NCI-H446 (cell line): ENCODE measurements at regions not wholly inside any gene's neighbourhood (a gene's known extent, or its start where the extent isn't known, plus 50 kb on each side); places are given as distances from the start of the nearest gene placed in this dataset.
"Not testable (repeated sequence)": the region's sequence is repeated elsewhere in the genome, so short reads cannot be mapped to it uniquely, and the experiment has no call there.

ENCODE experiments used
- DNase-seq, 2 experiments: peaks; one replicate each; lab custom pipeline; 2025; lab: John Stamatoyannopoulos, UW

GRCh38 chr14:28243600-28243999 lies 523.0 kb upstream of the FOXG1 start:
- DNase-seq, result no peak

DNA sequence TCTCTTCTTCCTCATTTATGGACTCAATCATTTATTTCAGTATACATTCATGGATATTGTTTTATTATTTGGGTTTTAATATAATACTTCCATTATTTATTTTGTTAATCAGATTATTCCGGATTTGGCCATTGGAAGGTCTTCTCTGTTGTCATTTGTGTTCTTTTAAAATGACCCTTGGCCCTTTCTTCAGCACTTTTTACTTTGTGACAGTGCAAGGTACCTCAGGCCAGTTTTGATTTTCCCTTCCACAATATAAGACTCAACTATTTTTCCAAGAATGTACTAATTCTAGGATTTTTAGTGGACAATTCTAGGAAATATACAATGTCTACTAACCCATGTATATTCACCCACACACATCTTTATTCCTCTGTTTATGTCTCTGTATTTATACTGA lies 521.4 kb upstream of the FOXG1 start:
- DNase-seq, result no peak

- DNase-seq, result peak in 1 of 2 experiments; percentile 63
These were observed 519.1 kb upstream of the FOXG1 start for GRCh38 chr14:28247491-28247890.

DNA sequence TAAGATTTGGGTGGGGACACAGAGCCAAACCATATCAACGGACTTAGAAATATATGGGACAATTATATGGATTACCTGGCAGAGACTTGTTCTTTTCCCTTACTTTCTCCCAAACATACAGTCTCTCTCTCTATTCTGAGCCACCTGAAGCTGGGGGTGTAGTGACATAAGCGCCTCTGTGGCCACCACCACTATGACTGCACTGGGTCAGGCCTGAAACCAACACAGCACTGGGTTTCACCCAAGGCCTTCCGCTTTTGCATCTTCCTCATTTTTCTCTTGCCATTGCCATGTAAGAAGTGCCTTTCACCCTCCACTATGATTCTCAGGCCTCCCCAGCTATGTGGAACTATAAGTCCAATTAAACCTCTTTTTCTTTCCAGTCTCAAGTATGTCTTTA lies 514.5 kb upstream of the FOXG1 start:
- DNase-seq, result not testable (repeated sequence)

DNA sequence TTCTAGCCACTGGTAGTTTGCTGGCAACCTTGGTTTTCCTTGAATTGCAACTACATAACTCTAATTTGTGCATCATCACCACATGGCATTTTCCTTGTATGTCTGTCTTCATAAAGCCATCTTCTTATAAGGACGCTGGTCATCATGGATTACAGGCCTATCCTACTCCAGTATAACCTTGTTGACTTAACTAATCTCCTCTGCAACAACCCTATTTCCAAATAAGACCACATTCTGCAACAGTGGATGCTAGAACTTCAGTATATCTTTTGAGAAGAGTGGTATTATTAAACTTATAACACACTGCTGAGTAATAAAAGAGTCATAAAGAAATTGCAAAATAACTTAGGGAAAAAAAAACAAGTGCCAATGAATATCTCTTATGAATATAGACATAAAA lies 511.8 kb upstream of the FOXG1 start:
- DNase-seq, result no peak

GRCh38 chr14:28264306-28264705 lies 502.3 kb upstream of the FOXG1 start:
- DNase-seq, result no peak

GRCh38 chr14:28272270-28272669 lies 494.3 kb upstream of the FOXG1 start:
- no peak for DNase-seq

GRCh38 chr14:28280530-28280929 lies 486.1 kb upstream of the FOXG1 start:
- no peak for DNase-seq

DNA sequence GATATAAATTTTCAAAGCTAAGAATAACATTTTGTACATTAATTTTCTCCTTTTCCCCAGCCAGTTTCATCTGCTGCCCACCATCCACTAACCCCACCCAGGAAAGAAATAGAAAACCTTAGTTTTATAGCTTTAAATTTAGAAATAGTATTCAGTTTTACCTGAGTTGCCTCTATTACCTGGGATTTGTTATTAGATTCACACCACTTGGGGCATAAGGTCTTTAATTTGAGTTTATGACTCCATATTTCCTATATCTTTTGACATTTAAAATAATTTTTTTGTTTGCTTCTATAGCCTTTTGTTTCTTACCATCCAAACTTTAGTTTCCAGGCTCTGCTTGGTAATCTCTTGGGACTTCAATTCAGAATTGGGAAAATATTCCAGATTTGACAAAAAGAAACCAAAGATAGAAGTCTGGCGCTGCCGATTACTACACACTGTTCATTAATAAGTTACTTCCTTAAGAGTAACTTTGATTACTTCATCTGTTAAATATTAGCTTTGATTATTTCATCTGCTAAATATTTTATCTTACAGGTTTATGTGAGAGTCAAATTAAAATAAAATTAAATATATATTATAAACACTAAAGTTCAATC lies 485.5 kb upstream of the FOXG1 start:
- DNase-seq, result no peak

DNA sequence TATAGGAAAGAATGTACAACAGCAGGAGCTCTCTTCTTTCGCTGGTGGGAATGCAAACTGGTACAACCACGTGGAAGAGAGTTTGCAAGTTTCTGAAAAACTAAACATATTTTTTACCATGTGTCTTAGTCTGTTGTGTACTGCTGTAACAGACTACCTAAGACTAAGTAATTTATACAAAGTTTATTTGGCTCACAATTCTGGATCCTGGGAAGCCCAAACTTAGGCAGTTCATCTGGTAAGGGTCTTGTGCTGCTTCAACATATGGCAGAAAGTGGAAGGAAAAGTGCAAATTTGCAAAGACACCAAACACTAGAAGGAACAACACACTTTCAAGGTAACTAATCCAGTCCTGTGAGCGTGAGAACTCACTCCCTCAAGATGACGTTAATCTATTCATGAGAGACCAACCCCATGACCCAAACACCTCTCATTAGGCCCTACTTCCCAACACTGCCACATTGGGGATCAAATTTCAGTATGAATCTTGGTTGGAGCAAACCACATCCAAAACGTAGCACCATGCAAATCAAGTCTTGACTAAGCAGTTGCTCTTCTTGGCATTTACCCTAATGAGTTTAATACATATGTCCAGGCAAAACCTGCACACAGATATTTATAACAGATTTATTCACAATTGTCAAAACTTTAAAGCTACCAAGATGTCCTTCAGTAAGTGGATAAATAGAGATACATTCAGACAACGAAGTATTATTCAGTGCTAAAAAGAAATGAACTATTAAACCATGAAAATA lies 481.9 kb upstream of the FOXG1 start:
- no peak for DNase-seq

DNA sequence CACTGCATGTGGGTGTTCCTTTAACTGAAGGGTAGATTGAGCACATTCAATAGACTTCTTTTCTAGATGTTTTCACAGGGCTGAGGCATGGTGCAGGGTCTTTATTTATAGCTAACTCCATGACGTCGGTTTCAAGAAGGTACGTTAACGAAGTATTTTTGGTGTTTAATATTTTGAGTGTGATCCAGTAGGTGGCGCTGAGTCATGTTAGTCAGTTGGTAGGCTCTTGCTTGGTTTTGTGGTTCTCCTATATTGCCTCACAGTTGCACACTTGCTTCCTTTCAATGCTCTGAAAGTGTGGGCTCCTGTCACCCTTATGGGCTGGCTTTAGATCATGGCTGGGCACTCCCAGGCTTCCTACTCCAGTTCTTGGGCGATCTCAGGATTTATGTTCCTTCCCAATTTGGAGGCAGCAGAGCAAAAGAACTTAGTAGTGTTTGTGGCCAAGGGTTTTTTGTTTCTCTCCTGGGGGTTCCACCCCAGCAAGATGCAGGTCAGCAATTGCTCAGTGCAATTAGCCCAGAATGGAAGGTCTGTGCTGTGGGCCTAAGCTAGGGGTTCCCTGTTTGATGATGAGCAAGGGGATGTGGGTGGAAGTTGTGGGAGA lies 471.6 kb upstream of the FOXG1 start:
- DNase-seq, result peak in 1 of 2 experiments; percentile 23

GRCh38 chr14:28297559-28297958 lies 469.0 kb upstream of the FOXG1 start:
- peak in 1 of 2 experiments; percentile 21 for DNase-seq

DNA sequence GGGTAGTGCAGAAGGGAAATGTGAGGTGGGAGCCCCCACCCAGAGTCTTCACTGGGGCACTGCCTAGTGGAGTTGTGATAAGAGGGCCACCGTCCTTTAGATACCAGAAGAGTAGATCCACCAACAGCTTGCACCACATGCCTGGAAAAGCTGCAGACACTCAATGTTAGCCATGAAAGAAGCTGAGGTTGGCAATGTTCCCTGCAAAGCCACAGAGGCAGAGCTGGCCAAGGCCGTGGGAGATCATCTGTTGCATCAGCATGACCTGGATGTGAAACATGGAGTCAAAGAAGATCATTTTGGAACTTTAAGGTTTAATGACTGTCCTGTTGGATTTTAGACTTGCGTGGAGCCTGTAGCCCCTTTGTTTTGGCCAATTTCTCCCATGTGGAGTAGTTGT lies 468.4 kb upstream of the FOXG1 start:
- peak in 1 of 2 experiments; percentile 59 for DNase-seq

GRCh38 chr14:28299227-28299626 lies 467.4 kb upstream of the FOXG1 start:
- no peak for DNase-seq

DNA sequence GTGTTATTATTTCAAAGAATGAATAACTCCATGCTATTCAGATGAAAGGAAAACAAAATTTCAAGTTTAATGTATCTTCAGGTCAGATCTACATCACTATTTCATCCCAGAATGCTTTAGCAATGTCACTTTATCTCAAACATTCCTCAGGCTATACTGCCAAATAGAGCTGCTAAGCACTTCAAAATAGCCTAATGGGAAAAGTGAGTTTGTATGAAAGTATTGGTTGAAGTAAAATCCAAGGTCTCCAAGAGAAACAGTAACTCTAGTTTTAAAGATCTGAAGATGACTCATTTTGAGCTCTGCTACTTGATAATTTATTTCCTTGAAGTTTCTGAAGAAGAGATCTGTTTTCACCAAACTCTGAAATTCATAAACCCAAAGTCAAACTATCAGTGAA lies 466.2 kb upstream of the FOXG1 start:
- DNase-seq, result no peak

DNA sequence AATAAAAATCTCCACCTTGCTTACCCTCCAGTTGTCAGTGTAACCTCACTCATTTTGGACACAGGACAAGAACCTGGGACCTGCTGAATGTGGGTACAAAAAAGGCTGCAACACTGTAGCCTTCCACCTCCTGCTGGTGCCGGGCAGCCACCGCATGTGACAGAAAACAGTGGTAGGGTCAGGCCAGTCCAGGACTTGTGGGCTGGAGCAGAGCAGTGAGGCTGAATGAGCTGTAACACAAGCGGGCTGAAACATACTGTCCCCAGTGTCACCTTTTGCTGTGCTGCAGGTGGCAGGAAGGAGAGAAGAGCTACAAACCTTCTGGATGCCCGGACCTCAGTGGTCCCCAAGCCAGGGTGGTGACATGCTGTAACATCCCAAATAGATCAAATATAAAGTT lies 465.4 kb upstream of the FOXG1 start:
- no peak for DNase-seq

DNA sequence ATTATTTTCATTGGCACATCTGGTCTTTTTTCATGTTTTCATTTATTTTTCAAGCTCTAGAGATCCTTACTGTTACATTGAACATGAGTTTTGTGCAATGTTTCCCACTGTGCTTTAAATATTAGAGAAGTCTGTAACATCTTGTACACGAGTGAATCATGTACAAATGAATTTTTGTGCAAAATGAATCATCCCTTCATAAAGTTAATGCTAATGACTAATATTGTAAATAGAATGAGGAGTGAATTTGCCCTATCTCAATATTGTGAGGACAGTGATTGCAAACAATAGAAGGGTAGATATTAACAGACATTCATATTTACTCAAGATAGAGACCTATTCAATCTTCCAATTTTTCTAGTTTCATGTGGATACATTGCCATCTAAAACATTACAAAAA lies 463.3 kb upstream of the FOXG1 start:
- no peak for DNase-seq

GRCh38 chr14:28305938-28306337 lies 460.6 kb upstream of the FOXG1 start:
- no peak for DNase-seq

- no peak for DNase-seq
These were observed 459.1 kb upstream of the FOXG1 start for GRCh38 chr14:28307506-28307905.

DNA sequence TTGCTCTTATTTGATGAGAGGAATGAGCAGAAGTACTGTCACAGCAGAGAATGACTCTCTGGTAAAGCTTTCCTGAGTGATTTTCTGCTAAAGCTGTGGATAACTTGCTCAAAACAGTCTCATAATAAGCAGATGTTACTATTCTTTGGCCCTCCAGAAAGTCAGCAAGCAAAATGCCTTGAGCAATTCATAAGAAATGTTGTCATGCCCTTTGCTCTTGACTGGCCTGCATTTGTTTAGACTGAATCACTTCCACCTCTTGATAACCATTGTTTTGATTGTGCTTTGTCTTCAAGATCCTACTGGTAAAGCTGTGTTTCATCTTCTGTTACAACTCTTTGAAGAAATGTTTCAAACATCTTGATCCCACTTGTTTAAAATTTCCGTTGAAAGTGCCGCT lies 457.9 kb upstream of the FOXG1 start:
- no peak for DNase-seq

- DNase-seq, result not testable (repeated sequence)
These were observed 448.5 kb upstream of the FOXG1 start for GRCh38 chr14:28317890-28318675.

- DNase-seq, result no peak
These were observed 444.9 kb upstream of the FOXG1 start for GRCh38 chr14:28321475-28322244.
